ENCODE measurements at regions not wholly inside any gene's neighbourhood (a gene's known extent, or its start where the extent isn't known, plus 50 kb on each side); places are given as distances from the start of the nearest gene placed in this dataset.

DNA sequence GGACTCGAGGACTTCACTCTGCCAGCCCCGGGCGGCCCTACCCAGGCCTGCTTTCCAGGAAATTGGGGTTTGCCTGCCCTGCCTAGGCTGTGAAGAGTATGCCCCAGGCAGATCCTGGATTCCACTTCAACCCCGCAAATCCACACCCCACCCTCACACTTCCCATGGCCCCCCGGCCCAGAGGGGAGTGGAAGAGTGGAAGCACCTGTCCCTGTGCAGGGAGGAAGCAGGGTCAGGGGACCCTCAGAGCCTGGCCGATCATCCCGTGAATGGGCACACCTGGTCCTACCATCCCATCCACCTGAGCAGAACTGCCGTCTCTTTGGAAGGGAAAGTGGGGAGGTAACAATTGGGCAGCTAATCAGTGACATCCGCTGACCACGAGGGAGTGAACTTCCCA is 245.2 kb downstream of the EIPR1 start:
- TF ChIP-seq POLR2AphosphoS5 (IDR thresholded peaks at IDR 0.05) (no peak), POLR2A (IDR thresholded peaks at IDR 0.05) (no peak), EP300 (IDR thresholded peaks at IDR 0.05) (no peak)
- TF ChIP-seq, protein P1, sequence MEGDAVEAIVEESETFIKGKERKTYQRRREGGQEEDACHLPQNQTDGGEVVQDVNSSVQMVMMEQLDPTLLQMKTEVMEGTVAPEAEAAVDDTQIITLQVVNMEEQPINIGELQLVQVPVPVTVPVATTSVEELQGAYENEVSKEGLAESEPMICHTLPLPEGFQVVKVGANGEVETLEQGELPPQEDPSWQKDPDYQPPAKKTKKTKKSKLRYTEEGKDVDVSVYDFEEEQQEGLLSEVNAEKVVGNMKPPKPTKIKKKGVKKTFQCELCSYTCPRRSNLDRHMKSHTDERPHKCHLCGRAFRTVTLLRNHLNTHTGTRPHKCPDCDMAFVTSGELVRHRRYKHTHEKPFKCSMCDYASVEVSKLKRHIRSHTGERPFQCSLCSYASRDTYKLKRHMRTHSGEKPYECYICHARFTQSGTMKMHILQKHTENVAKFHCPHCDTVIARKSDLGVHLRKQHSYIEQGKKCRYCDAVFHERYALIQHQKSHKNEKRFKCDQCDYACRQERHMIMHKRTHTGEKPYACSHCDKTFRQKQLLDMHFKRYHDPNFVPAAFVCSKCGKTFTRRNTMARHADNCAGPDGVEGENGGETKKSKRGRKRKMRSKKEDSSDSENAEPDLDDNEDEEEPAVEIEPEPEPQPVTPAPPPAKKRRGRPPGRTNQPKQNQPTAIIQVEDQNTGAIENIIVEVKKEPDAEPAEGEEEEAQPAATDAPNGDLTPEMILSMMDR (IDR thresholded peaks at IDR 0.05) = no peak
- ATAC-seq (ENCODE audit: low FRiP score in 2 of 2) (no peak), DNase-seq (peak in 1 of 2 donors; percentile 10)
- WGBS, 2 donors = 79 to 80% methylated on average over 8 to 10 of the region's 10 CpGs
- no peaks in the 10 kb centered on the region for H3K36me3 ChIP-seq
- H3K4me3 ChIP-seq = no peak overlapping the region
- H3K4me1 ChIP-seq = no peaks in the 10 kb centered on the region
- H3K9me3 ChIP-seq = no peaks in the 10 kb centered on the region
- no peaks in the 10 kb centered on the region for H3K27me3 ChIP-seq
- no peak overlapping the region for H3K27ac ChIP-seq

DNA sequence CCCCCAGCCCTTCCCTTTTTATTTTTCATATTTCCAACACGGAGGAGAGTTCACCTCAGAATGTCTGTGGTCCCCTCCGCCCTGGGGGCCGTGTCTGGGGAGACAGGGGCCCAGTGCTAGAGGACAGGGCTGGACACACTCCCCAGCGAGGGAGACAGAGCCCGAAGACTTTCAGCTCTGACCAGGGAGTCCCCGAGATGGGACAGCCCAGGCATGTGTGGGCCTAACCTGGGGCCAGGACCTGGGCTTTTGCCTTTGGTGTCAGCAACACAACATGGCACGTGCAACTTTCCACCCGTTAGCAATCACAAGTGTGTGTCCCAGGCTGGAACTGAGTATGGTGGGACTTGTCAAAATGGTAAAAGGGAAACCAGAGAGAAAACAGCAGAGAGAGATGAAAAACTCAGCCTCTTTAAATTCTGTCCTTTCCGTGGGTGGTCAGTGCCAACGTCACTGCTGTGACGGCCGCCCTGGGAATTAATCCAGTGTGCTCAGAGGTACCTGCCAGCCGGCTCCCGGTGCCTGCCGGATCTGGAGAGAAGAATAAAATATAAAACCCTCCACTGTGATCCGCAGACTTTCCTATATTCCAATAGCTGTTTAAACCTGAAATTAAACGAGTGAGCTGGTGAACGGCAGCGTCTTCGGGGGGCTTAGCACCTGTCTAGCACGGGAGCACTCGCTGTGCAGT is 245.8 kb downstream of the EIPR1 start:
- no peaks in the 10 kb centered on the region for H3K36me3 ChIP-seq
- no peak overlapping the region for H3K27ac ChIP-seq
- no peak for ATAC-seq (ENCODE audit: low FRiP score in 2 of 2)
- peak in 1 of 2 donors; percentile 4 for DNase-seq
- no peaks in the 10 kb centered on the region for H3K27me3 ChIP-seq
- WGBS, 2 donors = 52 to 53% methylated on average over 21 to 22 of the region's 22 CpGs
- no peak for TF ChIP-seq EP300 (IDR thresholded peaks at IDR 0.05)
- no peaks in the 10 kb centered on the region for H3K9me3 ChIP-seq
- H3K4me1 ChIP-seq = no peaks in the 10 kb centered on the region
- H3K4me3 ChIP-seq = no peak overlapping the region

DNA sequence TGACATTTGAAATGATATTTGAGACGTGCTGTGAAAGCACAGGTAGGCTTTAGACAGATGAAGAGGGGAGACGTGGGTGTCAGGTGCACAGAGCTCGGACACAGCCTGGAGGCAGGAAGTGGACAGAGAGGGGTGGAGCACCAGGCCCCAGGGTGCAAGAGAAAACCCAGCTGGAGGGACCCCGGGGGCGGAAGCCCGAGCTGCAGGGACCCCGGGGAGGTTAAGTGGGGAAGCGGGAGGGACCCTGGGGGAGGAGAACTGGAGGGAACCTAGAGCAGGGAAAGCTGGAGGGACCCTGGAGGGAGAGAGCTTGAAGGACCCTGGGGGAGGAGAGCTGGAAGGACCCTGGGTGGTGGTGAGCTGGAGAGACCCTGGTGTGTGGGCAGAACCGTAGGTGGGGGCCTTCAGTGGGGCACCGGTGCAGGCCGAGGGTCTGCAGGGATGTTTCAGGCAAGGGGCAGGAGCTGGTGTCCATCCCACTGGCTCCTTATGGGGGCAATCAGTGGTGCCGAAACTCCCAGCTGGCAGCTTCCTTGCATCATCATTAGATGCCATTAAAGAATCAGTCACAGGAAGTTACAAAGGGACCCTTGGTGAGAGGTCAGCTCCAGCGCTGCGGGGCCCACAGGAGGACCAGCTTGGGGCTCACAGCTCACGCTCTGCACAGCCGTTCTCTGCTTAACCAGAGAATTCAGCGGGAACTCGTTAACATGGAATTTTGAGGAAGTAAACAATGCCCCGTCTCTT is 246.6 kb downstream of the EIPR1 start:
- Histone ChIP-seq H3K27ac (no peak overlapping the region), H3K9me3 (no peaks in the 10 kb centered on the region), H3K27me3 (no peaks in the 10 kb centered on the region), H3K4me1 (no peaks in the 10 kb centered on the region), H3K36me3 (no peaks in the 10 kb centered on the region), H3K4me3 (no peak overlapping the region)
- TF ChIP-seq POLR2A (IDR thresholded peaks at IDR 0.05) = no peak
- TF ChIP-seq, protein P1 (IDR thresholded peaks at IDR 0.05) = no peak
- no peak for TF ChIP-seq EP300 (IDR thresholded peaks at IDR 0.05)
- TF ChIP-seq POLR2AphosphoS5 (IDR thresholded peaks at IDR 0.05) = no peak
- ATAC-seq (ENCODE audit: low FRiP score in 2 of 2) = no peak
- 48 to 58% methylated on average over 18 to 19 of the region's 19 CpGs for WGBS, 2 donors
- peak in 1 of 2 donors; percentile 14 for DNase-seq

DNA sequence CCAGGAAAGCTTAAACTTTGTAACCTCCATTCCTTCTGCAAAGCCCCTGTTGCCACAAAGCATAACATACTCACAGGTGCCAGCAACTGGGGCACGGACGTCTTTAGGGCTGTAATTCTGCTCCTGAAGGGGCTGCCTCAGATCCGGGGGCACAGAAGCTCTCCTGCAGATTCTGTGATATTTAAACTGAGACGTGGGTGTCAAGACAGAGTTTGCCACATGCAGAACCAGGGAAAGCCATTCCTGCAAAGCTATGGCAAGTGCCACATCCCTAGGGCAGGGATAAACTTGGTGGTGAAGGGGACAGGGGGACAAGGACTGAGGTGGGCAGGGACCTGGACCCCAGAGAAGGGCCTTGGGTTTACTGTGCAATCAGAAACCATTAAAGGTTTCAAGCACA is 247.2 kb downstream of the EIPR1 start:
- Histone ChIP-seq H3K27me3 (no peaks in the 10 kb centered on the region), H3K27ac (no peak overlapping the region), H3K36me3 (no peaks in the 10 kb centered on the region), H3K9me3 (no peaks in the 10 kb centered on the region), H3K4me3 (no peak overlapping the region), H3K4me1 (no peaks in the 10 kb centered on the region)
- no peak for ATAC-seq (ENCODE audit: low FRiP score in 2 of 2)
- DNase-seq = peak in 1 of 2 donors; percentile 11
- TF ChIP-seq POLR2AphosphoS5 (IDR thresholded peaks at IDR 0.05) (no peak), EP300 (IDR thresholded peaks at IDR 0.05) (no peak), POLR2A (IDR thresholded peaks at IDR 0.05) (no peak)
- TF ChIP-seq, protein P1 (IDR thresholded peaks at IDR 0.05) = no peak
- WGBS, 2 donors = 88 to 92% methylated on average over 4 of the region's 4 CpGs

DNA sequence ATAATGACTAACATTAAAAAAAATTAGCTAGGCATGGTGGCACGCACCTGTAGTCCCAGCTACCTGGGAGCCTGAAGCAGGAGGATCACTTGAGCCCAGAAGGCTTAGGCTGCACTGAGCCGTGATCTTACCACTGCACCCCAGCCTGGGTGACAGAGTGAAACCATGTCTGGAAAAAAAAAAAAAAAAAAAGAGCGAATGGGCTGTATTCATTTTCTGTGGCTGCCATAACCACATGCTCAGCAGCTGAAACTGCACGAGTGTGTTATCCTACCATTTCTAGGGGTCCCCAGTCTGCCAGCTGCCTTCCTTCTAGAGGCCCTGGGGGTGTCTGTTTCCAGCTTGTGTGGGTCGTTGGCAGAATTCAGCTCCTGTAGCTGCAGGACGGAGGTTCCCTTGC is 247.8 kb downstream of the EIPR1 start:
- no peaks in the 10 kb centered on the region for H3K4me1 ChIP-seq
- no peaks in the 10 kb centered on the region for H3K36me3 ChIP-seq
- TF ChIP-seq POLR2A (IDR thresholded peaks at IDR 0.05) = no peak
- TF ChIP-seq EP300 (IDR thresholded peaks at IDR 0.05) = no peak
- no peak for TF ChIP-seq POLR2AphosphoS5 (IDR thresholded peaks at IDR 0.05)
- TF ChIP-seq, protein P1 (IDR thresholded peaks at IDR 0.05) = no peak
- ATAC-seq (ENCODE audit: low FRiP score in 2 of 2) (no peak), DNase-seq (peak in 1 of 2 donors; percentile 2)
- no peak overlapping the region for H3K27ac ChIP-seq
- H3K9me3 ChIP-seq = no peaks in the 10 kb centered on the region
- 82 to 86% methylated on average over 5 to 6 of the region's 6 CpGs for WGBS, 2 donors
- H3K4me3 ChIP-seq = no peak overlapping the region
- no peaks in the 10 kb centered on the region for H3K27me3 ChIP-seq
